Heart left ventricle (tissue), 16 donors: ENCODE measurements at regions not wholly inside any gene's neighbourhood (a gene's known extent, or its start where the extent isn't known, plus 50 kb on each side); places are given as distances from the start of the nearest gene placed in this dataset.

Experiments used
- ATAC-seq, 4 donors: fragments of 200-7000 bp; cut with Tn5 transposase; one replicate each; pipeline ENCODE4 v1.9.1; 2020 to 2022; ENCODE audit warnings: moderate library complexity in 4 of 4, mild to moderate bottlenecking in 3 of 4, moderate number of reproducible peaks in 1 of 4
- DNase-seq, 5 donors: peaks; one replicate each; pipeline ENCODE4 v3.0.0-alpha.2; 2020
- H3K27ac ChIP-seq, 12 donors: fragments of 200-600 bp; sonication (generic) in 4 of 12; one replicate each; pipeline versions ENCODE4 v1.5.0 to v1.8.0; 2016 to 2022; ENCODE audit warnings: mild to moderate bottlenecking in 2 of 12
- H3K27me3 ChIP-seq, 9 donors: fragments of 200-600 bp; sonication (generic) in 2 of 9; one replicate each; pipeline versions ENCODE4 v1.5.1 to v1.8.0; 2016 to 2022; ENCODE audit warnings: mild to moderate bottlenecking in 3 of 9
- H3K36me3 ChIP-seq, 9 donors: fragments of 200-600 bp; sonication (generic) in 2 of 9; one replicate each; pipeline versions ENCODE4 v1.5.0 to v1.8.0; 2018 to 2022; ENCODE audit warnings: mild to moderate bottlenecking in 2 of 9
- H3K4me1 ChIP-seq, 12 donors: fragments of 200-600 bp; sonication (generic) in 4 of 12; one replicate each; pipeline versions ENCODE4 v1.5.0 to v1.8.0; 2016 to 2022; ENCODE audit warnings: mild to moderate bottlenecking in 3 of 12
- H3K4me3 ChIP-seq, 12 donors: fragments of 200-600 bp; sonication (generic) in 4 of 12; one replicate each; pipeline versions ENCODE4 v1.5.0 to v1.8.0; 2017 to 2022; ENCODE audit warnings: mild to moderate bottlenecking in 9 of 12, moderate library complexity in 4 of 12
- H3K9me3 ChIP-seq, 12 donors: fragments of 200-600 bp; sonication (generic) in 4 of 12; one replicate each; pipeline versions ENCODE4 v1.5.0 to v1.8.0; 2016 to 2022; ENCODE audit warnings: mild to moderate bottlenecking in 1 of 12
- CTCF ChIP-seq, 12 donors: fragments of 200-600 bp; sonication (generic) in 4 of 12; IDR thresholded peaks; one replicate each; pipeline versions ENCODE4 v1.5.0 to v1.8.0; 2018 to 2022; ENCODE audit warnings: antibody characterized with exemption in 12 of 12, mild to moderate bottlenecking in 5 of 12
- POLR2A ChIP-seq, 2 donors: fragments of 450-650 bp; IDR thresholded peaks; one replicate each; pipeline ENCODE4 v1.6.1; 2017; ENCODE audit warnings: antibody characterized with exemption in 2 of 2, mild to moderate bottlenecking in 2 of 2, moderate library complexity in 2 of 2
- WGBS, 4 donors: extraction: QIAGEN DNeasy Blood & Tissue Kit in 2 of 4; methylation state at CpG; one replicate each; pipeline versions ENCODE4 v1.1.5 to v1.1.7; 2013 to 2018; 5-methylcytosine and 5-hydroxymethylcytosine counted together
- intact Hi-C, 10 donors: fragments of 100-400 bp; cut with DNase I; formaldehyde crosslinking; loops; one replicate each; pipeline versions ENCODE4 v1.11.1 to v1.14.2; 2022
- donor health status: ischemic (EF 13 %, LVEDD 7.1; RV severe dilation, severe dysfunction).
- donor health status: healthy with polysubstance abuse.
- donor health status: DM: no; HTN: yes; CAD: no.
- donor health status: DM: no; HTN: no; CAD: no.
- donor health status: ischemic (EF 25% LVEDD 6.9; RV normal size, moderate dysfunction).
- donor health status: ischemic (EF 25% LVEDD 5.7; RV mildly dilated, moderate dysfunction).
- donor health status: healthy.
- donor health status: DM: yes; HTN: yes; CAD: no.
- donor health status: ischemic (EF 35%, LVEDD 5.7; RV mildly dilated, moderate dysfunction).
- donor health status: nonischemic (EF 11% LVEDD 7.7; RV severe dilation, severe dysfunction).
- donor health status: DM: yes; HTN: yes; CAD: no.
- donor health status: PGD.
- donor health status: ischemic (EF 29% LVEDD 5.4; RV normal size, mild dysfunction).
- donor health status: nonischemic (EF 23%, LVEDD 6.1; RV moderate dilation, normal function).

- no peaks in the 10 kb centered on the region for H3K36me3 ChIP-seq
- H3K4me1 ChIP-seq, result peaks cover 0 to 26% (median 9%) of the 10 kb centered on the region in 12 donors
- H3K27me3 ChIP-seq, result no peaks in the 10 kb centered on the region
- no peak for ATAC-seq
- 82 to 87% (median 83%) methylated on average over 4 of the region's 4 CpGs for WGBS, 4 donors
- no peak overlapping the region for H3K4me3 ChIP-seq
- intact Hi-C loops, result loop anchor here in 8 of 10 donors (5.0 to 10.0 kb wide), 7 partner anchors 77 to 1383 kb away; partner anchors contain the start of gene KLF12 (in 4 of the 8)
- DNase-seq, result no peak
- no peaks in the 10 kb centered on the region for H3K9me3 ChIP-seq
- TF ChIP-seq CTCF (IDR thresholded peaks at IDR 0.05) (no peak), POLR2A (IDR thresholded peaks at IDR 0.05) (no peak)
- no peak overlapping the region for H3K27ac ChIP-seq
Measured at GRCh38 chr13:73832128-73832588, 302.0 kb downstream of the KLF12 start.

GRCh38 chr13:73829416-73829815 is 304.8 kb downstream of the KLF12 start:
- no peak for ATAC-seq
- H3K27ac ChIP-seq, result no peak overlapping the region
- TF ChIP-seq CTCF (IDR thresholded peaks at IDR 0.05), result no peak
- TF ChIP-seq POLR2A (IDR thresholded peaks at IDR 0.05), result no peak
- H3K27me3 ChIP-seq, result no peaks in the 10 kb centered on the region
- no peak overlapping the region for H3K4me3 ChIP-seq
- no peaks in the 10 kb centered on the region for H3K36me3 ChIP-seq
- 93 to 99% (median 93%) methylated on average over 1 of the region's 1 CpG for WGBS, 4 donors
- H3K4me1 ChIP-seq, result peaks cover 0 to 17% (median 2%) of the 10 kb centered on the region in 12 donors
- no peaks in the 10 kb centered on the region for H3K9me3 ChIP-seq
- intact Hi-C loops, result loop anchor here in 3 of 10 donors (5.0 to 10.0 kb wide), 4 partner anchors 55 to 1395 kb away; no protein-coding TSS in a partner anchor
- DNase-seq, result no peak

- TF ChIP-seq POLR2A (IDR thresholded peaks at IDR 0.05) (no peak), CTCF (IDR thresholded peaks at IDR 0.05) (no peak)
- Histone ChIP-seq H3K36me3 (no peaks in the 10 kb centered on the region), H3K9me3 (no peaks in the 10 kb centered on the region), H3K4me3 (no peak overlapping the region), H3K27ac (no peak overlapping the region), H3K27me3 (no peaks in the 10 kb centered on the region), H3K4me1 (peaks cover 0 to 17% (median 2%) of the 10 kb centered on the region in 12 donors)
- ATAC-seq (no peak), DNase-seq (no peak)
- 77 to 84% (median 82%) methylated on average over 4 of the region's 4 CpGs for WGBS, 4 donors
- intact Hi-C loops, result loop anchor here in 3 of 10 donors (5.0 to 10.0 kb wide), 4 partner anchors 54 to 1396 kb away; no protein-coding TSS in a partner anchor
Measured at GRCh38 chr13:73828811-73829210, 305.4 kb downstream of the KLF12 start.

GRCh38 chr13:73827434-73827833 is 306.8 kb downstream of the KLF12 start:
- H3K4me1 ChIP-seq, result peaks cover 0 to 17% (median 2%) of the 10 kb centered on the region in 12 donors
- no peaks in the 10 kb centered on the region for H3K9me3 ChIP-seq
- WGBS, 4 donors, result 80 to 97% (median 91%) methylated on average over 3 of the region's 3 CpGs
- no peaks in the 10 kb centered on the region for H3K27me3 ChIP-seq
- H3K4me3 ChIP-seq, result no peak overlapping the region
- intact Hi-C loops, result loop anchor here in 3 of 10 donors (5.0 to 10.0 kb wide), 4 partner anchors 53 to 1397 kb away; no protein-coding TSS in a partner anchor
- DNase-seq (no peak), ATAC-seq (no peak)
- H3K27ac ChIP-seq, result no peak overlapping the region
- no peak for TF ChIP-seq CTCF (IDR thresholded peaks at IDR 0.05)
- no peak for TF ChIP-seq POLR2A (IDR thresholded peaks at IDR 0.05)
- no peaks in the 10 kb centered on the region for H3K36me3 ChIP-seq
